ENCODE measurements at regions not wholly inside any gene's neighbourhood (a gene's known extent, or its start where the extent isn't known, plus 50 kb on each side); places are given as distances from the start of the nearest gene placed in this dataset.

GRCh38 chr6:12508553-12508952 lies 208.0 kb upstream of the PHACTR1 start:
- TF ChIP-seq CTCF (IDR thresholded peaks at IDR 0.05; ENCODE audit: low read depth, low read length) = no peak
- Histone ChIP-seq H3K27ac (ENCODE audit: low read depth, low read length) (no peak overlapping the region), H3K4me3 (ENCODE audit: low read depth, low read length) (no peak overlapping the region), H3K9me3 (ENCODE audit: control insufficient read depth, insufficient read depth, low read length) (no peaks in the 10 kb centered on the region), H3K27me3 (ENCODE audit: control insufficient read depth, insufficient read depth, low read length) (no peaks in the 10 kb centered on the region)
- no peak for DNase-seq (ENCODE audit: low read depth, low spot score)
- CTCF ChIA-PET = no interaction called here
- POLR2A ChIA-PET = no interaction called here

- Histone ChIP-seq H3K9me3 (ENCODE audit: control insufficient read depth, insufficient read depth, low read length) (no peaks in the 10 kb centered on the region), H3K27me3 (ENCODE audit: control insufficient read depth, insufficient read depth, low read length) (no peaks in the 10 kb centered on the region), H3K4me3 (ENCODE audit: low read depth, low read length) (no peak overlapping the region), H3K27ac (ENCODE audit: low read depth, low read length) (no peak overlapping the region)
- DNase-seq (ENCODE audit: low read depth, low spot score) = no peak
- TF ChIP-seq CTCF (IDR thresholded peaks at IDR 0.05; ENCODE audit: low read depth, low read length) = no peak
- ChIA-PET CTCF (no interaction called here), POLR2A (no interaction called here)
Measured at GRCh38 chr6:12509060-12509459, 207.5 kb upstream of the PHACTR1 start.

GRCh38 chr6:12516070-12516469 lies 200.5 kb upstream of the PHACTR1 start:
- POLR2A ChIA-PET = no interaction called here

GRCh38 chr6:12522347-12522746 lies 194.2 kb upstream of the PHACTR1 start:
- ChIA-PET POLR2A (no interaction called here), CTCF (no interaction called here)
- Histone ChIP-seq H3K9me3 (ENCODE audit: control insufficient read depth, insufficient read depth, low read length) (no peaks in the 10 kb centered on the region), H3K27me3 (ENCODE audit: control insufficient read depth, insufficient read depth, low read length) (no peaks in the 10 kb centered on the region), H3K4me3 (ENCODE audit: low read depth, low read length) (no peak overlapping the region), H3K27ac (ENCODE audit: low read depth, low read length) (no peak overlapping the region)
- no peak for DNase-seq (ENCODE audit: low read depth, low spot score)
- TF ChIP-seq CTCF (IDR thresholded peaks at IDR 0.05; ENCODE audit: low read depth, low read length) = no peak

More at GRCh38 chr6:12516070-12516469, 200.5 kb upstream of the PHACTR1 start:
- CTCF ChIA-PET = no interaction called here
- no peaks in the 10 kb centered on the region for H3K9me3 ChIP-seq (ENCODE audit: control insufficient read depth, insufficient read depth, low read length)
- H3K27ac ChIP-seq (ENCODE audit: low read depth, low read length) = no peak overlapping the region
- H3K4me3 ChIP-seq (ENCODE audit: low read depth, low read length) = no peak overlapping the region
- no peak for DNase-seq (ENCODE audit: low read depth, low spot score)
- TF ChIP-seq CTCF (IDR thresholded peaks at IDR 0.05; ENCODE audit: low read depth, low read length) = no peak
- H3K27me3 ChIP-seq (ENCODE audit: control insufficient read depth, insufficient read depth, low read length) = no peaks in the 10 kb centered on the region

GRCh38 chr6:12523726-12524125 lies 192.8 kb upstream of the PHACTR1 start:
- no peak for DNase-seq (ENCODE audit: low read depth, low spot score)
- ChIA-PET CTCF (no interaction called here), POLR2A (no interaction called here)
- Histone ChIP-seq H3K9me3 (ENCODE audit: control insufficient read depth, insufficient read depth, low read length) (no peaks in the 10 kb centered on the region), H3K4me3 (ENCODE audit: low read depth, low read length) (no peak overlapping the region), H3K27me3 (ENCODE audit: control insufficient read depth, insufficient read depth, low read length) (no peaks in the 10 kb centered on the region), H3K27ac (ENCODE audit: low read depth, low read length) (no peak overlapping the region)
- TF ChIP-seq CTCF (IDR thresholded peaks at IDR 0.05; ENCODE audit: low read depth, low read length) = no peak

Measured in AG04450 (cell line).